ENCODE measurements at regions not wholly inside any gene's neighbourhood (a gene's known extent, or its start where the extent isn't known, plus 50 kb on each side); places are given as distances from the start of the nearest gene placed in this dataset.

GRCh38 chr5:167998148-167998767 is 293.2 kb upstream of the WWC1 start:
- DNase-seq (ENCODE audit: extremely low read depth, low read depth), result no peak
- TF ChIP-seq CTCF (IDR thresholded peaks at IDR 0.05; ENCODE audit: low read depth, low read length, missing control alignments), result no peak
- H3K4me3 ChIP-seq (replicated peaks; ENCODE audit: low read depth, low read length), result no peak overlapping the region

GRCh38 chr5:167999182-167999581 is 292.3 kb upstream of the WWC1 start:
- H3K4me3 ChIP-seq (replicated peaks; ENCODE audit: low read depth, low read length), result no peak overlapping the region
- DNase-seq (ENCODE audit: extremely low read depth, low read depth), result no peak
- TF ChIP-seq CTCF (IDR thresholded peaks at IDR 0.05; ENCODE audit: low read depth, low read length, missing control alignments), result no peak

- TF ChIP-seq CTCF (IDR thresholded peaks at IDR 0.05; ENCODE audit: low read depth, low read length, missing control alignments), result no peak
- no peak overlapping the region for H3K4me3 ChIP-seq (replicated peaks; ENCODE audit: low read depth, low read length)
- DNase-seq (ENCODE audit: extremely low read depth, low read depth), result no peak
These were observed 290.1 kb upstream of the WWC1 start for GRCh38 chr5:168001318-168001717.

GRCh38 chr5:168002116-168002515 is 289.3 kb upstream of the WWC1 start:
- no peak overlapping the region for H3K4me3 ChIP-seq (replicated peaks; ENCODE audit: low read depth, low read length)
- DNase-seq (ENCODE audit: extremely low read depth, low read depth), result no peak
- TF ChIP-seq CTCF (IDR thresholded peaks at IDR 0.05; ENCODE audit: low read depth, low read length, missing control alignments), result no peak

GRCh38 chr5:168005093-168005492 is 286.4 kb upstream of the WWC1 start:
- H3K4me3 ChIP-seq (replicated peaks; ENCODE audit: low read depth, low read length), result no peak overlapping the region
- TF ChIP-seq CTCF (IDR thresholded peaks at IDR 0.05; ENCODE audit: low read depth, low read length, missing control alignments), result no peak
- no peak for DNase-seq (ENCODE audit: extremely low read depth, low read depth)

- no peak overlapping the region for H3K4me3 ChIP-seq (replicated peaks; ENCODE audit: low read depth, low read length)
- no peak for TF ChIP-seq CTCF (IDR thresholded peaks at IDR 0.05; ENCODE audit: low read depth, low read length, missing control alignments)
- DNase-seq (ENCODE audit: extremely low read depth, low read depth), result no peak
These were observed 285.5 kb upstream of the WWC1 start for GRCh38 chr5:168005936-168006335.
